ENCODE measurements at regions not wholly inside any gene's neighbourhood (a gene's known extent, or its start where the extent isn't known, plus 50 kb on each side); places are given as distances from the start of the nearest gene placed in this dataset.

GRCh38 chr10:21293518-21294356 is 231.7 kb downstream of the SKIDA1 start:
- Mint-ChIP-seq H3K27ac (ENCODE audit: low read depth, unreplicated experiment) (peak overlapping the region; percentile 66), H3K36me3 (ENCODE audit: insufficient read depth, unreplicated experiment) (no peaks in the 10 kb centered on the region), H3K27me3 (ENCODE audit: insufficient read depth, unreplicated experiment) (no peaks in the 10 kb centered on the region), H3K9me3 (ENCODE audit: unreplicated experiment) (no peaks in the 10 kb centered on the region), H3K4me1 (ENCODE audit: insufficient read depth, unreplicated experiment) (peaks cover 28% of the 10 kb centered on the region), H3K4me3 (ENCODE audit: unreplicated experiment) (peak overlapping the region; percentile 63)
- intact Hi-C loops (cut with micrococcal nuclease): loop anchor here (5.0 kb wide), 1 partner anchor 69 kb away; no protein-coding TSS in a partner anchor
- BruUV-seq (replicated peaks): no TSS peak
- POLR2A ChIA-PET: interaction anchor here (0.7 to 2.6 kb wide), 14 partner anchors 12 to 1559 kb away, joined by 3 to 13 read pairs (median 6); no protein-coding TSS in a partner anchor
- CTCF ChIA-PET: interaction anchor here (0.6 to 2.1 kb wide), 11 partner anchors 15 to 647 kb away, joined by 3 to 8 read pairs (median 4); no protein-coding TSS in a partner anchor
- TF ChIP-seq CTCF (IDR thresholded peaks at IDR 0.05; ENCODE audit: unreplicated experiment): no peak
- no peak for DNase-seq (ENCODE audit: unreplicated experiment)

- BruUV-seq (replicated peaks): no TSS peak
- intact Hi-C loops (cut with micrococcal nuclease): loop anchor here (1.0 to 5.0 kb wide), 2 partner anchors 42 to 69 kb away; no protein-coding TSS in a partner anchor
- no peaks in the 10 kb centered on the region for H3K36me3 Mint-ChIP-seq (ENCODE audit: insufficient read depth, unreplicated experiment)
These were observed 232.5 kb downstream of the SKIDA1 start for GRCh38 chr10:21292763-21293517.

GRCh38 chr10:21290499-21291160 is 234.9 kb downstream of the SKIDA1 start:
- intact Hi-C loops (cut with micrococcal nuclease): loop anchor here (5.0 kb wide), 1 partner anchor 72 kb away; no protein-coding TSS in a partner anchor
- TF ChIP-seq CTCF (IDR thresholded peaks at IDR 0.05; ENCODE audit: unreplicated experiment): no peak
- H3K36me3 Mint-ChIP-seq (ENCODE audit: insufficient read depth, unreplicated experiment): no peaks in the 10 kb centered on the region
- ChIA-PET POLR2A (no interaction called here), CTCF (interaction anchor here (0.7 to 1.5 kb wide), 2 partner anchors 12 to 48 kb away, joined by 3 to 6 read pairs; no protein-coding TSS in a partner anchor)
- H3K4me3 Mint-ChIP-seq (ENCODE audit: unreplicated experiment): no peak overlapping the region
- no peaks in the 10 kb centered on the region for H3K9me3 Mint-ChIP-seq (ENCODE audit: unreplicated experiment)
- no peak overlapping the region for H3K27ac Mint-ChIP-seq (ENCODE audit: low read depth, unreplicated experiment)
- peaks cover 23% of the 10 kb centered on the region for H3K4me1 Mint-ChIP-seq (ENCODE audit: insufficient read depth, unreplicated experiment)
- no peak for DNase-seq (ENCODE audit: unreplicated experiment)
- H3K27me3 Mint-ChIP-seq (ENCODE audit: insufficient read depth, unreplicated experiment): no peaks in the 10 kb centered on the region
- BruUV-seq (replicated peaks): no TSS peak

More at GRCh38 chr10:21292763-21293517, 232.5 kb downstream of the SKIDA1 start:
- H3K27me3 Mint-ChIP-seq (ENCODE audit: insufficient read depth, unreplicated experiment): no peaks in the 10 kb centered on the region
- no peak for TF ChIP-seq CTCF (IDR thresholded peaks at IDR 0.05; ENCODE audit: unreplicated experiment)
- POLR2A ChIA-PET: interaction anchor here (0.6 to 2.6 kb wide), 16 partner anchors 13 to 256 kb away, joined by 3 to 13 read pairs (median 5); no protein-coding TSS in a partner anchor
- CTCF ChIA-PET: interaction anchor here (0.6 to 2.1 kb wide), 12 partner anchors 14 to 1072 kb away, joined by 3 to 8 read pairs (median 4); no protein-coding TSS in a partner anchor
- H3K4me3 Mint-ChIP-seq (ENCODE audit: unreplicated experiment): peak overlapping the region; percentile 63
- no peaks in the 10 kb centered on the region for H3K9me3 Mint-ChIP-seq (ENCODE audit: unreplicated experiment)
- H3K4me1 Mint-ChIP-seq (ENCODE audit: insufficient read depth, unreplicated experiment): peaks cover 23% of the 10 kb centered on the region
- DNase-seq (ENCODE audit: unreplicated experiment): peak; percentile 96
- peak overlapping the region; percentile 66 for H3K27ac Mint-ChIP-seq (ENCODE audit: low read depth, unreplicated experiment)

All from MCF 10A (cell line).